Loucy (cell line): ENCODE measurements at regions not wholly inside any gene's neighbourhood (a gene's known extent, or its start where the extent isn't known, plus 50 kb on each side); places are given as distances from the start of the nearest gene placed in this dataset.

Source experiments
- H2AFZ ChIP-seq: fragments of 200-600 bp; sonication (generic); 2 replicates; pipeline ENCODE4 v1.6.0; 2016; ENCODE audit warnings: antibody characterized with exemption, mild to moderate bottlenecking, low read length, moderate library complexity
- H3F3A ChIP-seq: fragments of 200-600 bp; 2 replicates; pipeline ENCODE4 v1.6.0; 2016; ENCODE audit warnings: antibody characterized with exemption, low read depth, mild to moderate bottlenecking
- H3K27me3 ChIP-seq: fragments of 200-600 bp; sonication (generic); 2 replicates; pipeline ENCODE4 v1.6.1; 2014; ENCODE audit warnings: low read length, mild to moderate bottlenecking; ENCODE audit not compliant: insufficient read depth, poor library complexity, severe bottlenecking
- H3K36me3 ChIP-seq: fragments of 200-600 bp; sonication (generic); 2 replicates; pipeline ENCODE4 v1.6.1; 2016; ENCODE audit warnings: low read length; ENCODE audit not compliant: insufficient read depth
- H3K4me1 ChIP-seq: fragments of 200-600 bp; sonication (generic); 2 replicates; pipeline ENCODE4 v1.5.1; 2014; ENCODE audit warnings: low read length, mild to moderate bottlenecking; ENCODE audit not compliant: insufficient read depth, poor library complexity, severe bottlenecking
- H3K4me2 ChIP-seq: fragments of 200-600 bp; sonication (generic); 2 replicates; pipeline ENCODE4 v1.6.0; 2014; ENCODE audit warnings: antibody characterized with exemption, low read length, low read depth, mild to moderate bottlenecking; ENCODE audit not compliant: poor library complexity, severe bottlenecking
- H3K4me3 ChIP-seq: fragments of 200-600 bp; sonication (generic); 2 replicates; pipeline ENCODE4 v1.5.1; 2014; ENCODE audit warnings: low read length, mild to moderate bottlenecking, mixed read lengths; ENCODE audit not compliant: poor library complexity, severe bottlenecking
- H3K79me2 ChIP-seq: fragments of 200-600 bp; sonication (generic); 2 replicates; pipeline ENCODE4 v1.6.1; 2014; ENCODE audit warnings: low read length; ENCODE audit not compliant: insufficient read depth
- H3K9ac ChIP-seq: fragments of 200-600 bp; sonication (generic); 2 replicates; pipeline ENCODE4 v1.6.0; 2014; ENCODE audit warnings: mild to moderate bottlenecking, low read depth, low read length, moderate library complexity; ENCODE audit not compliant: poor library complexity, severe bottlenecking
- H3K9me2 ChIP-seq: fragments of 200-600 bp; sonication (generic); replicated peaks from 2 replicates; pipeline ENCODE4 v1.6.1; 2016; ENCODE audit warnings: low read depth, low read length, mixed read lengths
- H3K9me3 ChIP-seq: fragments of 200-600 bp; sonication (generic); 2 replicates; pipeline ENCODE4 v1.6.1; 2014; ENCODE audit warnings: mild to moderate bottlenecking, antibody characterized with exemption, low read length, low read depth; ENCODE audit not compliant: insufficient read depth
- H4K20me1 ChIP-seq: fragments of 200-600 bp; sonication (generic); 2 replicates; pipeline ENCODE4 v1.6.0; 2014; ENCODE audit warnings: antibody characterized with exemption, low read length, mild to moderate bottlenecking; ENCODE audit not compliant: insufficient read depth, poor library complexity, severe bottlenecking
- CTCF ChIP-seq: fragments of 200-600 bp; sonication (generic); conservative IDR thresholded peaks from 2 replicates; pipeline ENCODE4 v1.5.1; 2014; ENCODE audit warnings: mild to moderate bottlenecking, antibody characterized with exemption, low read length
- EZH2phosphoT487 ChIP-seq: fragments of 200-600 bp; IDR thresholded peaks from 2 replicates; pipeline ENCODE4 v1.6.1; 2018; ENCODE audit warnings: antibody characterized with exemption, mild to moderate bottlenecking, moderate library complexity, borderline replicate concordance

- Histone ChIP-seq H2AFZ (no peak overlapping the region), H3K4me2 (no peak overlapping the region), H4K20me1 (no peaks in the 10 kb centered on the region), H3K4me3 (no peak overlapping the region), H3K4me1 (no peaks in the 10 kb centered on the region), H3K9me2 (no peaks in the 10 kb centered on the region), H3F3A (no peaks in the 10 kb centered on the region), H3K79me2 (no peaks in the 10 kb centered on the region), H3K9ac (no peak overlapping the region), H3K9me3 (no peaks in the 10 kb centered on the region), H3K27me3 (no peaks in the 10 kb centered on the region), H3K36me3 (no peaks in the 10 kb centered on the region)
- TF ChIP-seq EZH2phosphoT487, result no peak
- no peak for TF ChIP-seq CTCF
These were observed 79.4 kb upstream of the HELT start for GRCh38 chr4:184938871-184939270.

GRCh38 chr4:184939978-184940377 lies 78.3 kb upstream of the HELT start:
- Histone ChIP-seq H2AFZ (no peak overlapping the region), H3F3A (no peaks in the 10 kb centered on the region), H3K9me3 (no peaks in the 10 kb centered on the region), H3K9ac (no peak overlapping the region), H3K4me3 (no peak overlapping the region), H3K27me3 (no peaks in the 10 kb centered on the region), H3K9me2 (no peaks in the 10 kb centered on the region), H3K36me3 (no peaks in the 10 kb centered on the region), H3K4me2 (no peak overlapping the region), H3K79me2 (no peaks in the 10 kb centered on the region), H3K4me1 (no peaks in the 10 kb centered on the region), H4K20me1 (no peaks in the 10 kb centered on the region)
- TF ChIP-seq EZH2phosphoT487 (no peak), CTCF (no peak)

GRCh38 chr4:184940500-184940899 lies 77.8 kb upstream of the HELT start:
- Histone ChIP-seq H3K9ac (no peak overlapping the region), H3K79me2 (no peaks in the 10 kb centered on the region), H3K9me2 (no peaks in the 10 kb centered on the region), H3K4me3 (no peak overlapping the region), H4K20me1 (no peaks in the 10 kb centered on the region), H3K36me3 (no peaks in the 10 kb centered on the region), H3K4me1 (no peaks in the 10 kb centered on the region), H2AFZ (no peak overlapping the region), H3F3A (no peaks in the 10 kb centered on the region), H3K4me2 (no peak overlapping the region), H3K27me3 (no peaks in the 10 kb centered on the region), H3K9me3 (no peaks in the 10 kb centered on the region)
- TF ChIP-seq EZH2phosphoT487 (no peak), CTCF (no peak)
